ENCODE measurements at regions not wholly inside any gene's neighbourhood (a gene's known extent, or its start where the extent isn't known, plus 50 kb on each side); places are given as distances from the start of the nearest gene placed in this dataset.
"Not testable (repeated sequence)": the region's sequence is repeated elsewhere in the genome, so short reads cannot be mapped to it uniquely, and the experiment has no call there.

DNA sequence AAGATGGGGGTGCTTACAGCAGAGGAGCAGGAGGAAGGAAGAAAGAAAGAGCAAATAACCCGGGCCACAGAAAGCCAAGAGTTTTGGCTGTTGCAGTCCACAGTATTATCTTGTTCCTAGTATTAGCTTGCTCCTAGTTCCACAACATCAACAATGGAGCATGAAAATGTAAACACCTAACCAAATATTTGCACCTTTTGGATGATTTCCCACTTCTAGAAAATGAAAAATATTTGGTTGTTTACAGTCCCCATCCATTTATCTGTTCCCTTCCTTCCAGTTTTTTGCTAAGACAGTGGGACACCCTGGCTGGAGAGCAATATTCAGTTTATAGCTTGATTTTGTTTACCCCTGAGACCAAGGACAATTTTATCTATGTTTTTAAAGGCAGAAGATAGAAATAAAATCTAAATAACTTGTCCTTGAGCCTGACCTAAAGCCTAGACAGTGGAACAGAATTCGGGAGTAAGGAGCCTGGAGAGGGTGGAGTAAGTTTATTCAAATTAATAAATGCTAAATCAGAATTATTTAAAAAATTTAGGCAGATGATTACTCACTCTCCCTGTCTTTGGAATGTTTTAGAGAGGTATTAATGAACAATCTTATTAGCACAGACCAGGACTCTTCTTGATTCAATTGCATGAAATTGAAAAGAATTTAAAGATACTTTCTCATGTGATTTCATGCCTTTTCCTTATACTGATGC, 51.6 kb downstream of the RESF1 start:
- no peak for FAIRE-seq
- no peak for DNase-seq (ENCODE audit: insufficient read length, low spot score)

DNA sequence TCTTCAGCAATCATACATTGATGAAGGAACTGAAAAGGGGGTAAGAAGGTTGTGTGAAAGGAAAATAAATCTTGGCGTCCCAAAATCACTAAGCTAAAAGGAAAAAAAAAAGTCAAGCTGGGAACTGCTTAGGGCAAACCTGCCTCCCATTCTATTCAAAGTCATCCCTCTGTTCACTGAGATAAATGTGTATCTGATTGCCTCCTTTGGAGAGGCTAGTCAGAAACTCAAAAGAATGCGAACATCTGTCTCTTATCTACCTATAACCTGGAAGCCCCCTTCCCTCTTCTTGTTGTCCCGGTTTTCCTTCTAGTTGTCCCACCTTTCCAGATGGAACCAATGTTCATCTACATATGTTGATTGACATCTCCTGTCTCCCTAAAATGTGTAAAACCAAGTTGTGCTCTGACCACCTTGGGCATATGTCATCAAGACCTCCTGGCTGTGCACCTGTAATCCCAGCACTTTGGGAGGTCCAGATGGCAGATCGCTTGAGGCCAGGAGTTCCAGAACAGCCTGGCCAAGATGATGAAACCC, 53.1 kb downstream of the RESF1 start:
- FAIRE-seq (no peak), DNase-seq (ENCODE audit: insufficient read length, low spot score) (no peak)

DNA sequence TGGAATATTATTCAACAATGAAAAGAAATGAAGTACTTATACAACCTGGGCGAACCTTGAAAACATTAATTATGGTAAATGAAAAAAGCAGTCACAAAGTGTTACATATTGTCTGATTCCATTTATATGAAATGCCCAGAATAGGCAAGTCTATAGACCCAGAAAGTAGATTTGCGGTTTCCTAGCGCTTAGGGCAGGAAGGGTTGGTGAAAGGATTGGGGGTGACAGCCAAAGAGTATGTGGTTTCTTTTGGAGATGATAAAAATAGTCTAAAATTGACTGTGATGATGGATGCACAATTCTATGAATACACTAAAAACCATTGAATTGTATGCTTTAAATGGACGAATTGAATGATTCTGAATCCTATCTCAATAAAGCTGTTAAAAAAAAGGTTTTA, 55.8 kb downstream of the RESF1 start:
- FAIRE-seq, result no peak

GRCh38 chr12:32016680-32017482, 57.7 kb downstream of the RESF1 start:
- DNase-seq (ENCODE audit: insufficient read length, low spot score) (no peak), FAIRE-seq (no peak)

More for the DNA sequence above, 55.8 kb downstream of the RESF1 start:
- no peak for DNase-seq (ENCODE audit: insufficient read length, low spot score)

DNA sequence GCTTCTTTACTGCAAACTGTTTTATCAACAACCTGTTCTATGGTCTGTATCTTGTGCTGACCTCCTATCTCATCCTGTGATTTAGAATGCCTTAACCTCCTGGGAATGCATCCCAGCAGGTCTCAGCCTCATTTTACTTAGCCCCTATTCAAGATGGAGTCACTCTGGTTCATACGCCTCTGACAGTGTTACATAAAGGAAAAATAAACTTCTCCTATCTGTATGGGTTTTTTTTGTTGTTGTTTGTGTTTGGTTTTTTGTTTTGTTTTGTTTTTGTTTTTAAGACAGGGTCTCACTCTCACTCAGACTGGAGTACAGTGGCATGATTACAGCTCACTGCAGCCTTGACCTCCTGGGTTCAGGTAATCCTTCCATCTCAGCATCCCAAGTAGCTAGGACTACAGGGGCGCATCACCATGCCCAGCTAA, 62.1 kb downstream of the RESF1 start:
- no peak for DNase-seq (ENCODE audit: insufficient read length, low spot score)
- no peak for FAIRE-seq

GRCh38 chr12:32022387-32022786, 63.2 kb downstream of the RESF1 start:
- not testable (repeated sequence) for DNase-seq (ENCODE audit: insufficient read length, low spot score); FAIRE-seq

DNA sequence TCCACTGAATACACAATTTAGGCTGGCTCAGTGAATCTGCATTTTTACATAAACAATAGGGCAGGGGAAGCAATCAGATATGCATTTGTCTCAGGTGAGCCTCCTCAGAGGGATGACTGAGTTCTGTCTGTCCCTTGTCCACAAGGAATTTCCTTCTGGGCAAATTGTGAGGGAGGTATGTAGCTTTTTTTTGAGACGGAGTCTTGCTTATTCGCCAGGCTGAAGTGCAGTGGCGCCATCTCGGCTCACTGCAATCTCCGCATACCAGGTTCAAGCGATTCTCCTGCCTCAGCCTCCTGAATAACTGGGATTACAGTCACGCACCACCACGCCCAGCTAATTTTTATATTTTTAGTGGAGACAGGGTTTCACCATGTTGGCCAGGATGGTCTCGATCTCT, 64.6 kb downstream of the RESF1 start:
- not testable (repeated sequence) for DNase-seq (ENCODE audit: insufficient read length, low spot score); FAIRE-seq

DNA sequence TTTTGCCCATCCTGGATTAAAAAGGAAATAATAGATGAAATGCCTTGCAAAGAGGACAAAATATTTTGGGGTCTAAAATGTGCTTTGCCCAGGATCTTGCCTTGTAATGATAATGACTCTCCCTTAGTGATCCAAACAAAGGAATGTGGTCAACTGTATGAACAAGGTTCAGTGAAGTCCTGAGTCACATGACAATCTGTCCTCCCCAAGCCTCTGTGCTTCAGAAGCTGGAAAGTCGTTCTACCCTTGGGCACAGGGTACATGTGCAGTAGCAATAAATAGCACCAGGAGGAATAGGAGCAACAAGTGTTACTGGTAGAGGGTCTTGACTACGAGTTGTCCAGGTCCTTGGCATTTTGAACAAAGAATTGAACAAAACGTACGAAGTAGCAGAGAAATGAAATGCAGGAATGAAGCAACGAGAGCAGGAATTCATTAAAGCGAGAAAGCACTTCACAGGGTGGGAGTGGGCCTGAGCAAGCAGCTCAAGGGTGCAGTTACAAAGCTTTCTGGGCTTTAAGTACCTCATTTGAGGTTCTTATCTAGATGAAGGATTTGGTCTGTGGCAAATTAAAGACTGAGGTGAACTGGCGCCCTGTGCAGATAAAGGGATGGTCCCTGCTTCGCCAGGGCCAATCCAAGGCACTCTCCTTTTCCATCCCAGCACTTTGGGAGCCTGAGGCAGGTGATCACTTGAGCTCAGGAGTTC, 65.8 kb downstream of the RESF1 start:
- FAIRE-seq (no peak), DNase-seq (ENCODE audit: insufficient read length, low spot score) (no peak)

GRCh38 chr12:32025906-32026305, 66.7 kb downstream of the RESF1 start:
- FAIRE-seq (peak; percentile 80), DNase-seq (ENCODE audit: insufficient read length, low spot score) (peak; percentile 7)

DNA sequence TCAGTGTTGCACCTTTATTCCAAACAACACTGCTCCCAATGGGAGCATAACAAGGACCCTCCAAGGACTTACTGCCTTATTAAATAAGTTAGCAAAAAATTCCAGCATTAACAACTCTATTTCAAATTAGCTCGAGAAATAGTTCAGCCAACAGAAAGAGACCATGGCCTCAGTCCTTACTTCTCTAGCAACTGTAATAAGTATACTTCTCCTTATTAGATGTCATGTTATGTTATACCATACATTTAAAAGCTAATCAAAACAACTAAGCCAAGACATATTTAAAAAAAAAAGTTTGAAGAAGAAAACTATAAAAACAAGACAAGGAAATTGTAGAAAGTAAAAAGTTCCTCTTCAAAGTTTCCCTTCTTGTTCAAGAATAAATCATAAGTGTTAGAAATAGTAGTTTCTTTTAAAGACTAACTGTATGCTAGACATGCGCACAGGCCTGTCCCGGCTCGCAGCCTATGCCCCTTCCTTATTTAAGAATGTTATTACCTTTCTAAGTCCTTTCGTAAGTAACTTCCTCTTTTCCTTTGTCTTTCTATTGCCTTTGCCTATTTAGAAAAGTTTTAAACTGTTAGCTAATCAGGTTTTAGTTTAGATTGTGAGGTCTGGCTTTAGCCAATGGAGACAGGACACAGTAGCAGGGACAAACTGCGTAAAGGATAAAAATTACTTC, 68.6 kb downstream of the RESF1 start:
- peak; percentile 28 for FAIRE-seq

DNA sequence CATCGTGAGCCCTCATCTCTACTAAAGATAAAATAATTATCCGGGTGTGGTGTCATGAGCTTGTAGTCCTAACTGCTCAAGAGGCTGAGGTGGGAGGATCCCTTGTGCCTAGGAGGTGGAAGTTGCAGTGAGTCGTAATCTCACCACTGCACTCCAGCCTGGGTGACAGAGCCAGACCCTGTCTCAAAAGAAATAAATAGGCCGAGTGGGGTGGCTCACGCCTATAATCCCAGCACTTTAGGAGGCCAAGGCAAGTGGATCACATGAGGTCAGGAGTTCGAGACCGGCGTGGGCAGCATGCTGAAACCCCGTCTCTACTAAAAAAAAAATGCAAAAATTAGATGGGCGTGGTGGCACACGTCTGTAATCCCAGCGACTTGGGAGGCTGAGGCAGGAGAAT, 70.9 kb downstream of the RESF1 start:
- FAIRE-seq, result no peak

More for the DNA sequence above, 68.6 kb downstream of the RESF1 start:
- no peak for DNase-seq (ENCODE audit: insufficient read length, low spot score)

DNA sequence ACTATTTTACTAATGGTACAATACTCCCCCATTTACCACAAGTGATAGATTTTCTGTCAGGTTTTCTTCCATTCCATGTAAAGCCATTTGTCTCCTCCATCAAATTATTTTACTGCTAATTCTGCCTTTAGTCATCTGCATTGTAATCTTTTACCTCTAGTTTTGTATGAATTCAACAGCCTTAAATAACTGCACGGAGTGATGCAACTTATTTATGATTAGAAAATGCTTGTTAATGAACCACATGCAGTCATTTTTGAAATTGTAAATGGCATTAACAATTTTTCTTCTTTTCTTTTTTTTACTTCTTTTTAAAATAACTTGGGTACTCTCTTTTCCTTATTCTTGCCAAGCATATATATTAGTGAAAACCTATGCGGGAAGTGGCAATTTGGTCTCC, 71.5 kb downstream of the RESF1 start:
- DNase-seq (ENCODE audit: insufficient read length, low spot score) (no peak), FAIRE-seq (no peak)

More for the DNA sequence above, 70.9 kb downstream of the RESF1 start:
- no peak for DNase-seq (ENCODE audit: insufficient read length, low spot score)

GRCh38 chr12:32031109-32031508, 71.9 kb downstream of the RESF1 start:
- FAIRE-seq, result no peak
- no peak for DNase-seq (ENCODE audit: insufficient read length, low spot score)

DNA sequence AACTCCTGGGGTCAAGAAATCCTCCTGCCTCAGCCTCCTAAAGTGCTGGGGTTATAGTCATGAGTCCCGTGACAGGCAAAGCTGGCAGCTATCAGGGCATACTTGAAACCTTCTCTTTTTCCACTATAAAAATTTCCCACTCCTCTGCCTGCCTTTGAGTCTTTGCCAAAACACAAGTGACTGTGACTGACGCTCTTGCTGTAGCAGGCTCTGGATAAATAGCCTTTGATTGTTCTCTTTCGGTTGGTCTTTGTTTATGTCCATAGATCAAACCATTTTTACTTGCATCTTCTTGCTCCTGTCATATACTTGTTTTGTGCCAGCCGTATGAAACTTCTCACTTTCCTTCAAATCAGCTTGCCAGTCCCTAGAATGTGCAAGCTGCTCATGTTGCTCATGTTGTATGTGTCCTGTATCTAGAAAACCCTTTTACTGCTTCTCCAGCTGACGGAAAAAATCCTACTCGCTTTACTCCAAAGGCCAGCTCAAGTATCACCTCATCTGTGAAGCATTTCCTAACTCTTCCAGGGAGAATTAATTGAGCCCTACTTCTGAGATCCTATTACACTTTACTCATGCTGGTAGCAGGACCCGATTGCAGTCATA, 73.1 kb downstream of the RESF1 start:
- DNase-seq (ENCODE audit: insufficient read length, low spot score) (no peak), FAIRE-seq (no peak)

DNA sequence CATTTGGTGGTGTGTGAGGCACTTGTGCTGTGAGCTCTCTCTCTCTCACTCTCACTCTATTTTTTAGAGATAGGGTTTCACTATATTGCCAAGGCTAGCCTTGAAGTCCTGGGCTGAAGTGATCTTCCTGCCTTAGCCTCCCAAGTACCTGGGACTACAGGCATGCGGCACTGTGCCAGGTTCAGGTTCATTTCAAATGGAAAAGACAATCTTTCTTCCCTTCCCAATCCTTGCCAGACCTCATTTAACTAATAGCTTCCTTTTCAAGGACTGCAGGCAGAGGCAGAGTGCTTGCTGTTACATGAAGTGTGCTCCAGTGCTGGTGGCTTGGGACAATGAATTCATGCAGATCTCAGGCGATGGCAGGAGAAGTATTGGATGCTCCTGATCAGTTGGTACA, 73.2 kb upstream of the BICD1 start:
- FAIRE-seq (no peak), DNase-seq (ENCODE audit: insufficient read length, low spot score) (no peak)

DNA sequence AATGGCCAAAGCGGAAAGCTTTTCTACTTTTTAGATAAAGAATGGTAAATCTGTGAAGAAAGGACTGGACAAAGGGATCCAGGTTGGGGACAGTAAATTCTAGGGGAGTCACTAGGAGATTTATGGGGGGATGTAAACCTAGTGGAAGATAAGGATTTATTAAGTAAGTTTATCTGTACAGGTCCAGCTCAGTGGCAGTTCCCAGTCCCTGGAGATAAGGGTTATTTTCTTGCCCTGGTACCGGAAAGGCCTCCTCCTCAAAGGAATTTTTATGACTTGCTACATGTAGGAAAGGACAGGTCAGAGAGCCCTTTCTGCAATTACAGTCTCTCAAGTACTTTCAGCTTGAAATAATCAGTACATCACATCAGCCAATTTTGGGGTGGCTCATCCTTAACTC, 72.6 kb upstream of the BICD1 start:
- DNase-seq (ENCODE audit: insufficient read length, low spot score), result no peak

DNA sequence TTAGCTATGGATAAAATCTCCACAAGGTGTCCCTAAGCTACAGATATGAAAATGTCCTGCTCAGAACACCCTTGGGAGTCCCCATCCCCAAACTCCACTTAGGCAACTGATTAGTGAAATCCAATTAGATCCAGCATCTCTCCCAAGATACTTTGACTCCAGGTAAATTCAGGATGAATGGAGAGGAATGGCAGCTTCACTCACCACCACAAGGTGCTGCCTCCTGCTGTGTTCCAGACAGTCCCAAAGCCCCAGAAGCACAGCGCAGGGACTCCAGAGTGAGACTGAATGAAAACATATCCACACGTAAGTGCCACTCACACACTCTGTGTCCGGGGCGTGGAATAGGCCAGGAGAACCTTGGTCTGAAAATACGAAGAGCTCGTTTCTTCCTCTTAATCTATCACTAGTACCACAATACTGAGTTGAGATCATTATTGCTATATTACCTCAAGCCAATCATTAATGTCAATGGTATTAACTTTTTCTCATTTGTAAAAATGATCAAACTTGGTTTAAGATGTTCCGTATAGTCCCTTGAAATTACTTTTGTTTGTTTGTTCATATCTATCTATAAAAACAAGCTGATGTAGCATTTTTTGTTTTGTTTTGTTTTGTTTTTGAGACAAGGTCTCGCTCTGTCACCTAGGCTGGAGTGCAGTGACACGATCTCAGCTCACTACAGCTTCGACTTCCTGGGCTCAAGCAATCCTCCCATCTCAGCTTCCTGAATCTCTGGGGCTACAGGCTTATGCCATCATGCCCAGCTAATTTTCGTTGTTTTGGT, 70.0 kb upstream of the BICD1 start:
- DNase-seq (ENCODE audit: insufficient read length, low spot score) (no peak), FAIRE-seq (no peak)

More for the DNA sequence above, 72.6 kb upstream of the BICD1 start:
- FAIRE-seq, result no peak

DNA sequence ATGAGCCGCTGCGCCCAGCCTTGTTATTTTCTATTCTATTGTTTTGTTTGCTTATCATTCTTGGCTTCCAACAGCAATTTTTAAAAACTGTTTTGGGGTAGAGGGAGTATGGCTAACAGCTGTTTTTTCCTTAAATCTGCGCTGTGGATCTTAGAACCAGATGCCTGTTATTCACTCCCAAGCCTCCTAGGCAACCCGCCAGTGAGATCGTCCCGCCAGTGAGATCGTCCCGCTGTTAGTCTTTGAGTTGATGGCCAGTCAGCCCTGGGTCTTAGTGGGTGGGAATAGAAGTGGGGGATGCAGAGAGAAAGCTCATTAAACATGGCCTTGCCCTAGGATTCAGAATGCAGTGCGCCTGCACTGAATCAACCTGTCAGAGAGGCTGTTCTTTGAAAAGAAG, 67.3 kb upstream of the BICD1 start:
- no peak for DNase-seq (ENCODE audit: insufficient read length, low spot score)
- FAIRE-seq, result no peak

DNA sequence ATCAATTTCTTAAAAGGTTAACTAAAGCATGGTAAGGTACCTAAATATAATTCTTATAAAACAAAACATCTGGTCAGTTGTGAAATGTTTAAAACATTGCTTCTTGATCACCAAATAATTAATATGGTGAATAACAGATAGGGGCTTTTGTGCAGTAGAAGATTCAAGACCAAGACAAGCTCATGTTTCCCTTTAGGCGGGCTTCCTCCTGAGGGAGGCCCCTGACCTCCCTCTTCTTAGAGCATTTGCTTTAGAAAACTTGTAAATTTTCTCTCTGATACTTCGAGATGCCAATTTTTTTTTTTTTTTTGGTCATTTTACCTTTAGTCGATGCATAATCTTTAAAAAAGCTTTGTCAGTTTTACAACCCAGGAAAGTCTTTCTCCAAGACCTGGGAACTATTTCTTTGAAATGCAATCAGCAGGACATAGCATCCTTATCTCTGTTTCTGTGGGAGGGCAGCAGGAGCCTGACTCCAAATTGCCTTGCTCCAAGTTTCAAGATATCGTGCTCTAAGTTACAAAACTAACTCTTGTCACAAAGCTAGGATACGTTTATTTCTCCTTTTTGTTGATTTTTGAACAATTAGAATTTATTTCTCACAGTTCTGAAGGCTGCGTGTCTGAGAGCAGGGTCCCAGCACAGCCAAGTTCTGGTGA, 66.6 kb upstream of the BICD1 start:
- DNase-seq (ENCODE audit: insufficient read length, low spot score), result no peak
- FAIRE-seq, result no peak
